HepG2 (cell line): ENCODE measurements at regions not wholly inside any gene's neighbourhood (a gene's known extent, or its start where the extent isn't known, plus 50 kb on each side); places are given as distances from the start of the nearest gene placed in this dataset.

Experiments used
- ATAC-seq: fragments of 200-7000 bp; cut with Tn5 transposase; 3 replicates; pipeline ENCODE4 v1.9.1; 2020; ENCODE audit warnings: mild to moderate bottlenecking, moderate library complexity
- BruUV-seq: library from RNA; stranded (reverse); fragments of 400-500 nt; replicated peaks from 2 replicates; lab custom pipeline; 2021; lab: Mats Ljungman, UMichigan
- CTCF ChIA-PET: fragments of 300-600 bp; formaldehyde crosslinking; extraction: SDS; loops from one replicate; lab custom pipeline; 2021; ENCODE audit warnings: low total read pairs, inconsistent platforms, low intra/inter-chr PET ratio; lab: Yijun Ruan, JAX
- POLR2A ChIA-PET: fragments of 350-600 bp; sonication (Branson Sonifier 250); formaldehyde crosslinking; loops from one replicate; lab custom pipeline; 2020; ENCODE audit warnings: antibody characterized with exemption, inconsistent platforms; lab: Yijun Ruan, JAX
- DNase-seq: peaks from one replicate; pipeline ENCODE4 v3.0.0-alpha.2; 2015; ENCODE audit warnings: low spot score
- FAIRE-seq: peaks from 3 replicates; lab custom pipeline; 2011; peaks lifted over from hg19 to GRCh38; lab: Jason Lieb, UNC
- H2AFZ ChIP-seq: one replicate; pipeline ENCODE4 v1.6.1; 2011; ENCODE audit warnings: low read length, inconsistent platforms
- H3K27ac ChIP-seq: fragments of 300-600 bp; 3 replicates; pipeline ENCODE4 v1.8.0; 2011; ENCODE audit warnings: mixed run types, mild to moderate bottlenecking, mixed read lengths, low read length, inconsistent platforms; ENCODE audit not compliant: insufficient read depth; ENCODE audit errors: extremely low read length
- H3K27me3 ChIP-seq, 2 experiments: fragments of 200-600 bp in 1 of 2; 2 replicates in 1 of 2; 3 replicates in 1 of 2; pipeline versions ENCODE4 v1.6.0 to v1.8.0; 2011; ENCODE audit warnings: low read length in 2 of 2, mild to moderate bottlenecking in 2 of 2, moderate library complexity in 2 of 2, inconsistent platforms in 1 of 2; ENCODE audit not compliant: insufficient read depth in 2 of 2, control insufficient read depth in 1 of 2
- H3K36me3 ChIP-seq, 2 experiments: fragments of 200-600 bp in 1 of 2; replicated peaks in 1 of 2; 2 replicates in 1 of 2; 3 replicates in 1 of 2; pipeline versions ENCODE4 v1.5.1 to v1.8.0; 2011; ENCODE audit warnings: low read length in 2 of 2, inconsistent platforms in 1 of 2; ENCODE audit not compliant: insufficient read depth in 2 of 2, control insufficient read depth in 1 of 2
- H3K4me1 ChIP-seq: 2 replicates; pipeline ENCODE4 v1.5.1; 2012; ENCODE audit warnings: low read length, inconsistent platforms; ENCODE audit not compliant: insufficient read depth
- H3K4me2 ChIP-seq: 2 replicates; pipeline ENCODE4 v1.6.0; 2011; ENCODE audit warnings: low read depth, low read length, inconsistent platforms
- H3K4me3 ChIP-seq, 3 experiments: fragments of 200-600 bp in 1 of 3; sonication (generic), shearing (Covaris generic) in 1 of 3; replicated peaks in 1 of 3; 2 replicates each; pipeline ENCODE4 v1.5.1; 2011 to 2016; ENCODE audit warnings: low read length in 3 of 3, inconsistent platforms in 2 of 3, low read depth in 2 of 3, mild to moderate bottlenecking in 2 of 3, control low read depth in 1 of 3, mixed read lengths in 1 of 3; ENCODE audit not compliant: insufficient read depth in 1 of 3
- H3K79me2 ChIP-seq: one replicate; pipeline ENCODE4 v1.6.1; 2011; ENCODE audit warnings: low read length, inconsistent platforms; ENCODE audit not compliant: insufficient read depth
- H3K9ac ChIP-seq: 2 replicates; pipeline ENCODE4 v1.6.0; 2011; ENCODE audit warnings: mild to moderate bottlenecking, low read depth, low read length, inconsistent platforms; ENCODE audit not compliant: insufficient read depth
- H3K9me3 ChIP-seq: 2 replicates; pipeline ENCODE4 v1.5.1; 2012; ENCODE audit warnings: mild to moderate bottlenecking, low read length
- H4K20me1 ChIP-seq: 2 replicates; pipeline ENCODE4 v1.6.0; 2011; ENCODE audit warnings: inconsistent platforms, mild to moderate bottlenecking, low read length, moderate library complexity; ENCODE audit not compliant: insufficient read depth
- BCL6 ChIP-seq: IDR thresholded peaks from 2 replicates; pipeline ENCODE4 v1.6.1; 2016; ENCODE audit warnings: missing genetic modification reagents, missing compliant biosample characterization
- BRCA1 ChIP-seq: sonication (generic); formaldehyde crosslinking; IDR thresholded peaks from 2 replicates; pipeline ENCODE4 v1.4.0; 2020; ENCODE audit warnings: missing genetic modification reagents
- ELF1 ChIP-seq: sonication (generic); formaldehyde crosslinking; IDR thresholded peaks from 2 replicates; pipeline ENCODE4 v1.4.0; 2020; ENCODE audit warnings: missing genetic modification reagents
- MTF1 ChIP-seq: sonication (generic); formaldehyde crosslinking; IDR thresholded peaks from 2 replicates; pipeline ENCODE4 v1.5.0; 2020; ENCODE audit warnings: missing genetic modification reagents
- SSRP1 ChIP-seq: IDR thresholded peaks from 2 replicates; pipeline ENCODE4 v1.6.1; 2016; ENCODE audit warnings: control low read depth
- TP53 ChIP-seq: sonication (generic); formaldehyde crosslinking; conservative IDR thresholded peaks from 2 replicates; pipeline ENCODE4 v1.4.0; 2020; ENCODE audit warnings: missing genetic modification reagents
- ZNF160 ChIP-seq: sonication (generic); formaldehyde crosslinking; IDR thresholded peaks from 2 replicates; pipeline ENCODE4 v1.8.0; 2022; ENCODE audit warnings: mild to moderate bottlenecking, inconsistent platforms, missing genetic modification reagents
- ZNF850 ChIP-seq: sonication (generic); formaldehyde crosslinking; conservative IDR thresholded peaks from 2 replicates; pipeline ENCODE4 v1.9.0; 2021; ENCODE audit warnings: mild to moderate bottlenecking, missing genetic modification reagents
- WGBS: methylation state at CpG from one replicate; pipeline ENCODE4 v1.1.6; 2017; ENCODE audit warnings: low lambda C conversion rate; 5-methylcytosine and 5-hydroxymethylcytosine counted together
- in situ Hi-C: cut with HindIII; loops from 2 replicates; pipeline ENCODE4 v1.10.0; 2017; ENCODE audit warnings: low pct_unique_long_range_greater_than_20kb; ENCODE audit not compliant: extremely low pct_ligation_motif_present
- intact Hi-C: fragments of 100-400 bp; cut with micrococcal nuclease; formaldehyde crosslinking; loops from one replicate; pipeline ENCODE4 v1.10.0; 2022; ENCODE audit not compliant: unreplicated experiment
- TF ChIP-seq, protein P1 (sequence below): sonication (generic); formaldehyde crosslinking; IDR thresholded peaks from 2 replicates; pipeline ENCODE4 v1.9.0; 2021; ENCODE audit warnings: missing genetic modification reagents, borderline replicate concordance
- TF ChIP-seq, protein P2 (sequence below): sonication (generic); formaldehyde crosslinking; IDR thresholded peaks from 2 replicates; pipeline ENCODE4 v1.4.0; 2020; ENCODE audit warnings: missing genetic modification reagents

DNA sequence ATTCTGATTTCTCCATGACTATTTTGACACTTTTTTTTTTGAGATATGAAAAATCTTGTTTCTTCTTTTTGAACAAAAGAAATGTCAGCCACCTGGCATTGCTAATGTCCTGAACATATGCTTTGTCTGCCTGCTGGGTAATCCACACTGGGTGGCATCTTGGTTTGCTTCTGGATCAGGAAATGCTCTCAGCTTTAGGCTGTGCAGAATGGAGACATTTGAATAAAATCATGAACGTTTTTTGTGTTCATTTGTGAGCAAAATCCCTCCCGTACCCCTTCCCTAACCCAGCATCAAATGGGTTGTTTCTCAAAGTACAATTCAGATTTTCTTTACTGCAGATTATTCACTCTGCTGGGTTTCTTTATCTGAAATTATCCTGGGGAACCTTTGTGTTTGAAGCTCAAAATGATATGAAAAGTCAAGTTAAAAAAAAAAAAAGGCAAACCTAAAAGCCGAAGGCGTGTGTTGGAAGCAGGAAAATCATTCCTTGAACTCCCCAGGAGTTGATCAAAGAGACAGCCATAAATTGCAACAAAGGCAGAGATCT lies 53.4 kb upstream of the KLF7 start (continued):
- TF ChIP-seq, protein P1, sequence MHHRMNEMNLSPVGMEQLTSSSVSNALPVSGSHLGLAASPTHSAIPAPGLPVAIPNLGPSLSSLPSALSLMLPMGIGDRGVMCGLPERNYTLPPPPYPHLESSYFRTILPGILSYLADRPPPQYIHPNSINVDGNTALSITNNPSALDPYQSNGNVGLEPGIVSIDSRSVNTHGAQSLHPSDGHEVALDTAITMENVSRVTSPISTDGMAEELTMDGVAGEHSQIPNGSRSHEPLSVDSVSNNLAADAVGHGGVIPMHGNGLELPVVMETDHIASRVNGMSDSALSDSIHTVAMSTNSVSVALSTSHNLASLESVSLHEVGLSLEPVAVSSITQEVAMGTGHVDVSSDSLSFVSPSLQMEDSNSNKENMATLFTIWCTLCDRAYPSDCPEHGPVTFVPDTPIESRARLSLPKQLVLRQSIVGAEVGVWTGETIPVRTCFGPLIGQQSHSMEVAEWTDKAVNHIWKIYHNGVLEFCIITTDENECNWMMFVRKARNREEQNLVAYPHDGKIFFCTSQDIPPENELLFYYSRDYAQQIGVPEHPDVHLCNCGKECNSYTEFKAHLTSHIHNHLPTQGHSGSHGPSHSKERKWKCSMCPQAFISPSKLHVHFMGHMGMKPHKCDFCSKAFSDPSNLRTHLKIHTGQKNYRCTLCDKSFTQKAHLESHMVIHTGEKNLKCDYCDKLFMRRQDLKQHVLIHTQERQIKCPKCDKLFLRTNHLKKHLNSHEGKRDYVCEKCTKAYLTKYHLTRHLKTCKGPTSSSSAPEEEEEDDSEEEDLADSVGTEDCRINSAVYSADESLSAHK (CRISPR knock-in tag), result no peak
- TF ChIP-seq ELF1 (CRISPR knock-in tag) (no peak), SSRP1 (CRISPR knock-in tag) (no peak)

DNA sequence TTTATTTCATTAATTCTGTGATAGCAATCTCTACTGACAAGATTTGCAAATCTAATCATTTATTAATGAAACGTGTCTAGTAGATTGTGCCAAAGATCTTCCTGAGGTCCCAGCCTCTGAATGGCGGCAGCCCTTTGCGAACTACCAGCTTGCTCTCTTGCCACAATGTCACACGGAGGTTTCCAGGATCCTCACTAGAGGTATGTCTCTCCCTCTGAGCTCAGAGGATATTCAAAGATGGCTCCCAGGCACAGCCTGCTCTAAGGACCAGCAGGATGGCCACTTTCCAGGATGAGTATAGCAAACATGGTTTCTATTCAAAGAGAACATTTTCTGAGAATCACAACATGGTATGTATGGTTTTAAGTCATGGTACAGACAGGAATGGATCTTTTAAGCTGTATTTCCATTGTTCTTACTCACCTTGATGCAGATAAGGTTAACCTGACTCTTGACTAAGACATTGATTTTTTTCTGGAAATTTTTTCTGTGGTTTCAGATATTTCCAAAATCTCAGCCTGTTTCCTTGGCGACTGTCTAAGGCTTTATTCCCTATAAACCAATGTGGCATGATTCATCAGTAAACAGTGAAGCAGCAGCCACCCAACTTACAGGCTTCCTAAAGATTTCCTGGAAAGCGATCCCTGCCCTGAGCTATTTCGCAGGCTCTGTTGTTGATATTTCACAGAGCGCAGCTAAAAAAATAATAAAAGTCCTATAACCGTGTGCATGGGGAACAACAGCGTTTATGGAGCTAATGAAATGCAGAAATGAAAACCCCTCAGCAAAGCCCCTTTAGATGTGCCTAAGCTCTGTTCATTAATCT lies 54.1 kb upstream of the KLF7 start:
- no peaks in the 10 kb centered on the region for H3K27me3 ChIP-seq
- ChIA-PET POLR2A (interaction anchor here (1.3 kb wide), 1 partner anchor 53 kb away, joined by 5 read pairs; no protein-coding TSS in a partner anchor), CTCF (no interaction called here)
- no peaks in the 10 kb centered on the region for H3K9me3 ChIP-seq
- H4K20me1 ChIP-seq, result no peaks in the 10 kb centered on the region
- H3K4me2 ChIP-seq, result no peak overlapping the region
- H3K27ac ChIP-seq, result no peak overlapping the region
- intact Hi-C loops (no loop called here), in situ Hi-C loops (no loop called here)
- ATAC-seq (no peak), DNase-seq (no peak), FAIRE-seq (no peak)
- H3K4me1 ChIP-seq, result peaks cover 12% of the 10 kb centered on the region
- no peak overlapping the region for H3K9ac ChIP-seq
- no peak overlapping the region for H2AFZ ChIP-seq
- no TSS peak for BruUV-seq
- H3K79me2 ChIP-seq, result no peaks in the 10 kb centered on the region
- no peak overlapping the region for H3K4me3 ChIP-seq
- WGBS, result 50% methylated on average over 10 of the region's 10 CpGs
- no peaks in the 10 kb centered on the region for H3K36me3 ChIP-seq
- no peak for TF ChIP-seq ZNF160 (CRISPR knock-in tag)
- TF ChIP-seq MTF1 (CRISPR knock-in tag), result no peak
- TF ChIP-seq ZNF850 (CRISPR knock-in tag), result no peak
- TF ChIP-seq, protein P2, sequence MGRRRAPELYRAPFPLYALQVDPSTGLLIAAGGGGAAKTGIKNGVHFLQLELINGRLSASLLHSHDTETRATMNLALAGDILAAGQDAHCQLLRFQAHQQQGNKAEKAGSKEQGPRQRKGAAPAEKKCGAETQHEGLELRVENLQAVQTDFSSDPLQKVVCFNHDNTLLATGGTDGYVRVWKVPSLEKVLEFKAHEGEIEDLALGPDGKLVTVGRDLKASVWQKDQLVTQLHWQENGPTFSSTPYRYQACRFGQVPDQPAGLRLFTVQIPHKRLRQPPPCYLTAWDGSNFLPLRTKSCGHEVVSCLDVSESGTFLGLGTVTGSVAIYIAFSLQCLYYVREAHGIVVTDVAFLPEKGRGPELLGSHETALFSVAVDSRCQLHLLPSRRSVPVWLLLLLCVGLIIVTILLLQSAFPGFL (CRISPR knock-in tag), result no peak
- 0 out of 2 replicates have a peak, but pooled peaks have one; percentile 22 for TF ChIP-seq BCL6 (CRISPR knock-in tag)
- TF ChIP-seq BRCA1 (CRISPR knock-in tag), result no peak
- TF ChIP-seq TP53 (CRISPR knock-in tag), result no peak
